ENCODE measurements at regions not wholly inside any gene's neighbourhood (a gene's known extent, or its start where the extent isn't known, plus 50 kb on each side); places are given as distances from the start of the nearest gene placed in this dataset.
A peak's percentile ranks its signal among the peaks of the same experiment; 100 is the strongest.

GRCh38 chr4:131638781-131639180, 1510.3 kb upstream of the PCDH10 start:
- Histone ChIP-seq H3K4me2 (ENCODE audit: extremely low read depth, insufficient read depth, low read length) (no peak overlapping the region), H3K27me3 (ENCODE audit: control insufficient read depth, insufficient read depth, low read length) (no peaks in the 10 kb centered on the region), H3K36me3 (ENCODE audit: control insufficient read depth, insufficient read depth, low read length) (no peaks in the 10 kb centered on the region), H4K20me1 (ENCODE audit: control insufficient read depth, extremely low read depth, insufficient read depth, low read length) (no peaks in the 10 kb centered on the region), H3K4me3 (replicated peaks in 1 of 4; ENCODE audit: control extremely low read depth in 1 of 4, insufficient read depth in 1 of 4, low read depth in 3 of 4, low read length in 4 of 4) (no peak overlapping the region), H3K9ac (ENCODE audit: insufficient read depth, low read length) (no peak overlapping the region), H3K9me3 (ENCODE audit: control insufficient read depth, insufficient read depth, low read depth, low read length) (no peaks in the 10 kb centered on the region), H3K79me2 (ENCODE audit: control insufficient read depth, insufficient read depth, low read length) (no peaks in the 10 kb centered on the region), H3K4me1 (ENCODE audit: control insufficient read depth, extremely low read depth, insufficient read depth, low read length) (no peaks in the 10 kb centered on the region), H2AFZ (ENCODE audit: low read length) (no peak overlapping the region), H3K27ac (ENCODE audit: insufficient read depth, low read length) (no peak overlapping the region)
- TF ChIP-seq EZH2 (IDR thresholded peaks at IDR 0.05; ENCODE audit: low read length, missing control alignments), result no peak
- TF ChIP-seq CTCF (conservative IDR thresholded peaks at IDR 0.05 in 1 of 2, IDR thresholded peaks at IDR 0.05 in 1 of 2; ENCODE audit: low read depth in 1 of 2, low read length in 2 of 2), result no peak
- peak; percentile 25 to 34 for DNase-seq (ENCODE audit: low read depth in 2 of 2)

GRCh38 chr4:131644619-131645018, 1504.5 kb upstream of the PCDH10 start:
- DNase-seq (ENCODE audit: low read depth in 2 of 2), result peak; percentile 4 to 45
- H3K4me2 ChIP-seq (ENCODE audit: extremely low read depth, insufficient read depth, low read length), result no peak overlapping the region
- H3K9me3 ChIP-seq (ENCODE audit: control insufficient read depth, insufficient read depth, low read depth, low read length), result no peaks in the 10 kb centered on the region

GRCh38 chr4:131649227-131649626, 1499.9 kb upstream of the PCDH10 start:
- no peak for DNase-seq (ENCODE audit: low read depth in 2 of 2)
- TF ChIP-seq CTCF (conservative IDR thresholded peaks at IDR 0.05 in 1 of 2, IDR thresholded peaks at IDR 0.05 in 1 of 2; ENCODE audit: low read depth in 1 of 2, low read length in 2 of 2), result no peak
- no peak for TF ChIP-seq EZH2 (IDR thresholded peaks at IDR 0.05; ENCODE audit: low read length, missing control alignments)
- Histone ChIP-seq H3K79me2 (ENCODE audit: control insufficient read depth, insufficient read depth, low read length) (no peaks in the 10 kb centered on the region), H3K27ac (ENCODE audit: insufficient read depth, low read length) (no peak overlapping the region), H3K9ac (ENCODE audit: insufficient read depth, low read length) (no peak overlapping the region), H3K4me2 (ENCODE audit: extremely low read depth, insufficient read depth, low read length) (no peak overlapping the region), H2AFZ (ENCODE audit: low read length) (no peak overlapping the region), H3K9me3 (ENCODE audit: control insufficient read depth, insufficient read depth, low read depth, low read length) (no peaks in the 10 kb centered on the region), H3K36me3 (ENCODE audit: control insufficient read depth, insufficient read depth, low read length) (no peaks in the 10 kb centered on the region), H3K4me1 (ENCODE audit: control insufficient read depth, extremely low read depth, insufficient read depth, low read length) (no peaks in the 10 kb centered on the region), H4K20me1 (ENCODE audit: control insufficient read depth, extremely low read depth, insufficient read depth, low read length) (no peaks in the 10 kb centered on the region), H3K4me3 (replicated peaks in 1 of 4; ENCODE audit: control extremely low read depth in 1 of 4, insufficient read depth in 1 of 4, low read depth in 3 of 4, low read length in 4 of 4) (no peak overlapping the region), H3K27me3 (ENCODE audit: control insufficient read depth, insufficient read depth, low read length) (no peaks in the 10 kb centered on the region)

More at GRCh38 chr4:131644619-131645018, 1504.5 kb upstream of the PCDH10 start:
- no peak for TF ChIP-seq EZH2 (IDR thresholded peaks at IDR 0.05; ENCODE audit: low read length, missing control alignments)
- peak; percentile 39 to 57 for TF ChIP-seq CTCF (conservative IDR thresholded peaks at IDR 0.05 in 1 of 2, IDR thresholded peaks at IDR 0.05 in 1 of 2; ENCODE audit: low read depth in 1 of 2, low read length in 2 of 2)
- Histone ChIP-seq H3K36me3 (ENCODE audit: control insufficient read depth, insufficient read depth, low read length) (no peaks in the 10 kb centered on the region), H3K27ac (ENCODE audit: insufficient read depth, low read length) (no peak overlapping the region), H4K20me1 (ENCODE audit: control insufficient read depth, extremely low read depth, insufficient read depth, low read length) (no peaks in the 10 kb centered on the region), H3K9ac (ENCODE audit: insufficient read depth, low read length) (no peak overlapping the region), H2AFZ (ENCODE audit: low read length) (no peak overlapping the region), H3K4me3 (replicated peaks in 1 of 4; ENCODE audit: control extremely low read depth in 1 of 4, insufficient read depth in 1 of 4, low read depth in 3 of 4, low read length in 4 of 4) (no peak overlapping the region), H3K27me3 (ENCODE audit: control insufficient read depth, insufficient read depth, low read length) (no peaks in the 10 kb centered on the region), H3K4me1 (ENCODE audit: control insufficient read depth, extremely low read depth, insufficient read depth, low read length) (no peaks in the 10 kb centered on the region), H3K79me2 (ENCODE audit: control insufficient read depth, insufficient read depth, low read length) (no peaks in the 10 kb centered on the region)

Measured in fibroblast of lung (primary cell).